K562 (cell line): ENCODE measurements at regions not wholly inside any gene's neighbourhood (a gene's known extent, or its start where the extent isn't known, plus 50 kb on each side); places are given as distances from the start of the nearest gene placed in this dataset.

ENCODE experiments used
- ATAC-seq: fragments of 200-7000 bp; cut with Tn5 transposase; 3 replicates; pipeline ENCODE4 v1.9.1; 2020; ENCODE audit warnings: moderate library complexity
- BruUV-seq: library from RNA; stranded (reverse); fragments of 400-500 nt; replicated peaks from 2 replicates; lab custom pipeline; 2021; lab: Mats Ljungman, UMichigan
- CTCF ChIA-PET: fragments of 300-600 bp; formaldehyde crosslinking; extraction: SDS; loops from one replicate; lab custom pipeline; 2021; ENCODE audit warnings: low intra/inter-chr PET ratio; lab: Yijun Ruan, JAX
- POLR2A ChIA-PET: fragments of 300-600, 350-650 bp; sonication (Branson Sonifier 250); formaldehyde crosslinking; extraction: SDS; loops from one replicate; lab custom pipeline; 2021; ENCODE audit warnings: antibody characterized with exemption, inconsistent platforms; lab: Yijun Ruan, JAX
- DNase-seq, 4 experiments: peaks; one replicate each; pipeline versions ENCODE4 v3.0.0 to v3.0.0-alpha.2; 2011 to 2018; ENCODE audit warnings: low spot score in 3 of 4, mixed read lengths in 3 of 4; ENCODE audit errors: extremely low read depth in 1 of 4
- FAIRE-seq: peaks from 2 replicates; lab custom pipeline; 2011; peaks lifted over from hg19 to GRCh38; lab: Jason Lieb, UNC
- H2AFZ ChIP-seq: 2 replicates; pipeline ENCODE4 v1.6.0; 2011; ENCODE audit warnings: low read depth, low read length, control low read depth, inconsistent platforms
- H3K27ac ChIP-seq: fragments of 200-600 bp; 3 replicates; pipeline ENCODE4 v1.8.0; 2011; ENCODE audit warnings: low read depth, mild to moderate bottlenecking, control low read depth, inconsistent platforms, low read length, moderate library complexity, mixed read lengths; ENCODE audit errors: extremely low read depth
- H3K27me3 ChIP-seq, 2 experiments: fragments of 300-600 bp in 1 of 2; 2 replicates in 1 of 2; 3 replicates in 1 of 2; pipeline versions ENCODE4 v1.6.0 to v1.8.0; 2011; ENCODE audit warnings: inconsistent platforms in 2 of 2, low read length in 2 of 2, mild to moderate bottlenecking in 1 of 2, mixed read lengths in 1 of 2, moderate library complexity in 1 of 2; ENCODE audit not compliant: control insufficient read depth in 2 of 2, insufficient read depth in 2 of 2
- H3K36me3 ChIP-seq: fragments of 300-600 bp; 3 replicates; pipeline ENCODE4 v1.8.0; 2011; ENCODE audit warnings: mild to moderate bottlenecking, low read length, inconsistent platforms; ENCODE audit not compliant: control insufficient read depth, insufficient read depth
- H3K4me1 ChIP-seq, 2 experiments: fragments of 200-600 bp in 1 of 2; replicated peaks in 1 of 2; 2 replicates in 1 of 2; 3 replicates in 1 of 2; pipeline versions ENCODE4 v1.5.1 to v1.8.0; 2011; ENCODE audit warnings: inconsistent platforms in 2 of 2, low read length in 2 of 2, mild to moderate bottlenecking in 1 of 2, mixed read lengths in 1 of 2, moderate library complexity in 1 of 2; ENCODE audit not compliant: control insufficient read depth in 2 of 2, insufficient read depth in 2 of 2
- H3K4me2 ChIP-seq: 2 replicates; pipeline ENCODE4 v1.6.1; 2011; ENCODE audit warnings: low read length, control low read depth, inconsistent platforms, mixed read lengths; ENCODE audit not compliant: insufficient read depth
- H3K4me3 ChIP-seq: fragments of 200-600 bp; sonication (generic), shearing (Covaris generic); 2 replicates; pipeline ENCODE4 v1.5.1; 2016; ENCODE audit warnings: control low read depth, inconsistent platforms
- H3K79me2 ChIP-seq: fragments of 200-600 bp; 3 replicates; pipeline ENCODE4 v1.8.0; 2011; ENCODE audit warnings: low read length, inconsistent platforms; ENCODE audit not compliant: control insufficient read depth, insufficient read depth
- H3K9ac ChIP-seq, 2 experiments: 2 replicates each; pipeline versions ENCODE4 v1.6.0 to v1.6.1; 2011; ENCODE audit warnings: low read depth in 2 of 2, low read length in 2 of 2, control low read depth in 1 of 2, inconsistent platforms in 1 of 2, mild to moderate bottlenecking in 1 of 2, mixed read lengths in 1 of 2; ENCODE audit not compliant: insufficient read depth in 1 of 2
- H3K9me1 ChIP-seq: one replicate; pipeline ENCODE4 v1.6.0; 2011; ENCODE audit warnings: inconsistent platforms, mild to moderate bottlenecking, low read length, moderate library complexity; ENCODE audit not compliant: control insufficient read depth, insufficient read depth
- H3K9me3 ChIP-seq: replicated peaks from 2 replicates; pipeline ENCODE4 v1.5.1; 2011; ENCODE audit warnings: low read depth, low read length, inconsistent platforms; ENCODE audit not compliant: control insufficient read depth, insufficient read depth
- H4K20me1 ChIP-seq: replicated peaks from 2 replicates; pipeline ENCODE4 v1.6.1; 2011; ENCODE audit warnings: low read length, inconsistent platforms, mixed read lengths; ENCODE audit not compliant: control insufficient read depth, insufficient read depth
- ADNP ChIP-seq: fragments of 200-800 bp; sonication (Bioruptor generic); IDR thresholded peaks from 2 replicates; pipeline ENCODE4 v1.6.1; 2016; ENCODE audit warnings: missing genetic modification characterization, missing compliant biosample characterization
- CHD2 ChIP-seq: IDR thresholded peaks from 2 replicates; pipeline ENCODE4 v1.6.1; 2011; ENCODE audit warnings: low read depth, low read length
- E2F8 ChIP-seq: fragments of 450-650 bp; IDR thresholded peaks from 2 replicates; pipeline ENCODE4 v1.7.1; 2018; ENCODE audit warnings: mild to moderate bottlenecking, low read depth; ENCODE audit not compliant: partially characterized antibody
- ETV1 ChIP-seq: fragments of 450-650 bp; conservative IDR thresholded peaks from 2 replicates; pipeline ENCODE4 v1.6.1; 2016; ENCODE audit warnings: missing genetic modification characterization, control low read depth, low read depth, missing compliant biosample characterization
- JUNB ChIP-seq: fragments of 450-650 bp; formaldehyde crosslinking; conservative IDR thresholded peaks from 2 replicates; pipeline ENCODE4 v1.4.0; 2020; ENCODE audit warnings: mild to moderate bottlenecking
- SAFB ChIP-seq: fragments of 200-400 bp; formaldehyde crosslinking; IDR thresholded peaks from 2 replicates; pipeline ENCODE4 v1.6.1; 2017; ENCODE audit warnings: low read depth, low read length, borderline replicate concordance
- TAF15 ChIP-seq: fragments of 200-400 bp; formaldehyde crosslinking; IDR thresholded peaks from 2 replicates; pipeline ENCODE4 v1.6.1; 2017; ENCODE audit warnings: mild to moderate bottlenecking, low read depth, low read length, moderate library complexity
- TEAD1 ChIP-seq, 2 experiments: fragments of 450-650 bp in 1 of 2; sonication (generic) in 1 of 2; formaldehyde crosslinking; IDR thresholded peaks; 2 replicates each; pipeline versions ENCODE4 v1.4.0 to v1.8.0; 2020 to 2022; ENCODE audit warnings: mild to moderate bottlenecking in 2 of 2, missing genetic modification reagents in 1 of 2
- ZKSCAN8 ChIP-seq: fragments of 200-800 bp; sonication (Bioruptor generic); IDR thresholded peaks from 2 replicates; pipeline ENCODE4 v1.6.1; 2016; ENCODE audit warnings: missing genetic modification characterization, missing compliant biosample characterization
- ZNF121 ChIP-seq: sonication (generic); formaldehyde crosslinking; conservative IDR thresholded peaks from 2 replicates; pipeline ENCODE4 v1.8.0; 2022; ENCODE audit warnings: missing genetic modification reagents
- WGBS: fragments of 100-300 bp; shearing (Covaris generic); methylation state at CpG from one replicate; pipeline ENCODE4 v1.1.6; 2016; ENCODE audit warnings: low coverage, mixed read lengths; ENCODE audit not compliant: insufficient coverage; ENCODE audit errors: missing lambda C conversion rate; 5-methylcytosine and 5-hydroxymethylcytosine counted together
- in situ Hi-C: fragments of 300-500 bp; cut with MboI; formaldehyde crosslinking; loops from 4 replicates; pipeline ENCODE4 v1.15.0; 2018; ENCODE audit warnings: inconsistent platforms, mixed read lengths
- intact Hi-C: fragments of 100-400 bp; cut with micrococcal nuclease; formaldehyde crosslinking; loops from 2 replicates; pipeline ENCODE4 v1.14.2; 2022
- TF ChIP-seq, protein P1 (sequence below): fragments of 250-450 bp; sonication (Bioruptor Pico); IDR thresholded peaks from 2 replicates; pipeline ENCODE4 v1.8.0; 2021; ENCODE audit warnings: moderate library complexity, mild to moderate bottlenecking, inconsistent platforms

DNA sequence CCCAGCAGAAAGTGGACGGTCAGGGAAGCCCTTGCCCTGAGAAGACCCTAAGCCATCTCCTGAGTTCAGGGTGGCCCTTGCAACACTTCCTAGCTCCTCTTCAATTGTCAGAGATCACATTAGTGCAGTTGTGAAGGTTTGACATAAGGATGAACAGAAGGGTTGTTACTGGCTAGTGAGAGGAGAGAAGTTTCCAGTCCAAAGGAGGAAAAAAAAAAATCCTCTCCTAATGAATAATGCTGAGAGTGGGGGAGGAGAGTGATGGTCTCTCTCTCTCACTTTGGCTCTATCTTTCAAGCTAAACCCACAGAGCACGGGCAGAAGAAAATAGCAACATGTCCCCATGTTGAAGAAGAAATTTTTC, 819.9 kb downstream of the BCL11A start:
- Histone ChIP-seq H3K27ac (no peak overlapping the region), H2AFZ (no peak overlapping the region), H3K9ac (no peak overlapping the region), H3K4me3 (no peak overlapping the region), H4K20me1 (no peaks in the 10 kb centered on the region), H3K36me3 (no peaks in the 10 kb centered on the region), H3K4me2 (no peak overlapping the region), H3K27me3 (no peaks in the 10 kb centered on the region), H3K9me3 (no peaks in the 10 kb centered on the region), H3K4me1 (no peaks in the 10 kb centered on the region), H3K9me1 (no peaks in the 10 kb centered on the region), H3K79me2 (no peaks in the 10 kb centered on the region)
- 0% methylated on average over 2 of the region's 2 CpGs for WGBS
- FAIRE-seq (no peak), ATAC-seq (no peak), DNase-seq (no peak)
- in situ Hi-C loops: no loop called here
- BruUV-seq: no TSS peak
- POLR2A ChIA-PET: no interaction called here
- CTCF ChIA-PET: no interaction called here
- TF ChIP-seq SAFB (no peak), TAF15 (no peak)
- intact Hi-C loops: no loop called here

DNA sequence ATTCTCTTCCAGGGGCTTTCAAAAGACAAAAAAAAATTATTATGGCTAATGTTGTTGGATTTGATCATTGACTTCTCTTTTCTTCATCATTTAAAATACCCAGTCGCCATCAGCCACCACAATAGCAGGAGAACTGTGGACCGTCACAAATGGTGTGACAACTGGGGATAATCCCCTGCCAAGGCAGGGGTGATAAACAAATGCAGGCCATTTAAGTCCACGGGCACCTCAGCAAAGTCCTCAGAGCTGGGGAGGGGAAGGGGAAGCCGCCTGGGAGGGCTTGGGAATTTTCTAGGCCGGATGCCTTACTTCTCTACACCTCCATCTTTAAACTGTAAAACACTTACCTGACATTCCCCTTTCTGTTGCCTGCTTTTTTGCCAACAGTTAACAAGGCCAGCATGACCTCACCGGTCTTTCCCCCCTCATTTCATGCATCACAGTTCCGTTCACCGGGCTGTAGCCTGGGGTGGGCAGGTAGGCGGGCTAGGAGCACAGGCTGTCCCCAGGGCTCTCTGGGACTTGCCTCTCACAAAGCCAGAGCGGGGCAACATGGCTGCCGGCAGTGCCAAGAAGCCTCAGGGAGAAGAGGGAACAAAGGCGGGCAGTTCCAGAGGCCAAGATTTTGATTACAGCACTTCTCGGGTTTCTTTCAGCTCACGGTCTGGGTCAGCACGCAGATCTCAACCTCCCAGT, 820.4 kb downstream of the BCL11A start:
- Histone ChIP-seq H3K4me1 (no peaks in the 10 kb centered on the region), H3K9me1 (no peaks in the 10 kb centered on the region), H3K9ac (no peak overlapping the region), H4K20me1 (no peaks in the 10 kb centered on the region), H2AFZ (no peak overlapping the region), H3K79me2 (no peaks in the 10 kb centered on the region), H3K9me3 (no peaks in the 10 kb centered on the region), H3K36me3 (no peaks in the 10 kb centered on the region), H3K4me2 (no peak overlapping the region), H3K4me3 (no peak overlapping the region), H3K27me3 (no peaks in the 10 kb centered on the region), H3K27ac (no peak overlapping the region)
- DNase-seq: no peak
- in situ Hi-C loops: no loop called here
- no peak for ATAC-seq
- FAIRE-seq: no peak
- CTCF ChIA-PET: no interaction called here
- BruUV-seq: no TSS peak
- POLR2A ChIA-PET: no interaction called here
- TF ChIP-seq JUNB (CRISPR knock-in tag) (no peak), ZKSCAN8 (CRISPR knock-in tag) (no peak), TEAD1 (CRISPR knock-in tag; IDR thresholded peaks at IDR 0.05) (no peak), CHD2 (no peak), ADNP (tag) (no peak), ETV1 (tag) (no peak), ZNF121 (CRISPR knock-in tag) (no peak), E2F8 (no peak)
- TF ChIP-seq, protein P1, sequence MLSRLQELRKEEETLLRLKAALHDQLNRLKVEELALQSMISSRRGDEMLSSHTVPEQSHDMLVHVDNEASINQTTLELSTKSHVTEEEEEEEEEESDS: no peak
- WGBS: 0% methylated on average over 15 of the region's 15 CpGs
- intact Hi-C loops: no loop called here
